B cell (primary cell): ENCODE measurements at regions not wholly inside any gene's neighbourhood (a gene's known extent, or its start where the extent isn't known, plus 50 kb on each side); places are given as distances from the start of the nearest gene placed in this dataset.

ENCODE experiments used
- CTCF ChIP-seq: fragments of 200-600 bp; IDR thresholded peaks from one replicate; pipeline ENCODE4 v1.8.0; 2022; ENCODE audit warnings: antibody characterized with exemption, mild to moderate bottlenecking
- EZH2 ChIP-seq: IDR thresholded peaks from 2 replicates; pipeline ENCODE4 v1.6.1; 2012; ENCODE audit warnings: borderline replicate concordance, low read depth, mild to moderate bottlenecking, moderate library complexity, low read length; ENCODE audit not compliant: insufficient read depth, poor library complexity, severe bottlenecking

GRCh38 chr3:40615110-40615915 lies 90.6 kb downstream of the ZNF621 start:
- TF ChIP-seq CTCF = no peak
- TF ChIP-seq EZH2 = no peak
